Loucy (cell line): ENCODE measurements at regions not wholly inside any gene's neighbourhood (a gene's known extent, or its start where the extent isn't known, plus 50 kb on each side); places are given as distances from the start of the nearest gene placed in this dataset.

Experiments
- H2AFZ ChIP-seq: fragments of 200-600 bp; sonication (generic); 2 replicates; pipeline ENCODE4 v1.6.0; 2016; ENCODE audit warnings: antibody characterized with exemption, mild to moderate bottlenecking, low read length, moderate library complexity
- H3F3A ChIP-seq: fragments of 200-600 bp; 2 replicates; pipeline ENCODE4 v1.6.0; 2016; ENCODE audit warnings: antibody characterized with exemption, low read depth, mild to moderate bottlenecking
- H3K27me3 ChIP-seq: fragments of 200-600 bp; sonication (generic); 2 replicates; pipeline ENCODE4 v1.6.1; 2014; ENCODE audit warnings: low read length, mild to moderate bottlenecking; ENCODE audit not compliant: insufficient read depth, poor library complexity, severe bottlenecking
- H3K36me3 ChIP-seq: fragments of 200-600 bp; sonication (generic); 2 replicates; pipeline ENCODE4 v1.6.1; 2016; ENCODE audit warnings: low read length; ENCODE audit not compliant: insufficient read depth
- H3K4me1 ChIP-seq: fragments of 200-600 bp; sonication (generic); 2 replicates; pipeline ENCODE4 v1.5.1; 2014; ENCODE audit warnings: low read length, mild to moderate bottlenecking; ENCODE audit not compliant: insufficient read depth, poor library complexity, severe bottlenecking
- H3K4me2 ChIP-seq: fragments of 200-600 bp; sonication (generic); 2 replicates; pipeline ENCODE4 v1.6.0; 2014; ENCODE audit warnings: antibody characterized with exemption, low read length, low read depth, mild to moderate bottlenecking; ENCODE audit not compliant: poor library complexity, severe bottlenecking
- H3K4me3 ChIP-seq: fragments of 200-600 bp; sonication (generic); 2 replicates; pipeline ENCODE4 v1.5.1; 2014; ENCODE audit warnings: low read length, mild to moderate bottlenecking, mixed read lengths; ENCODE audit not compliant: poor library complexity, severe bottlenecking
- H3K79me2 ChIP-seq: fragments of 200-600 bp; sonication (generic); 2 replicates; pipeline ENCODE4 v1.6.1; 2014; ENCODE audit warnings: low read length; ENCODE audit not compliant: insufficient read depth
- H3K9ac ChIP-seq: fragments of 200-600 bp; sonication (generic); 2 replicates; pipeline ENCODE4 v1.6.0; 2014; ENCODE audit warnings: mild to moderate bottlenecking, low read depth, low read length, moderate library complexity; ENCODE audit not compliant: poor library complexity, severe bottlenecking
- H3K9me2 ChIP-seq: fragments of 200-600 bp; sonication (generic); replicated peaks from 2 replicates; pipeline ENCODE4 v1.6.1; 2016; ENCODE audit warnings: low read depth, low read length, mixed read lengths
- H3K9me3 ChIP-seq: fragments of 200-600 bp; sonication (generic); 2 replicates; pipeline ENCODE4 v1.6.1; 2014; ENCODE audit warnings: mild to moderate bottlenecking, antibody characterized with exemption, low read length, low read depth; ENCODE audit not compliant: insufficient read depth
- H4K20me1 ChIP-seq: fragments of 200-600 bp; sonication (generic); 2 replicates; pipeline ENCODE4 v1.6.0; 2014; ENCODE audit warnings: antibody characterized with exemption, low read length, mild to moderate bottlenecking; ENCODE audit not compliant: insufficient read depth, poor library complexity, severe bottlenecking
- CTCF ChIP-seq: fragments of 200-600 bp; sonication (generic); conservative IDR thresholded peaks from 2 replicates; pipeline ENCODE4 v1.5.1; 2014; ENCODE audit warnings: mild to moderate bottlenecking, antibody characterized with exemption, low read length
- EZH2phosphoT487 ChIP-seq: fragments of 200-600 bp; IDR thresholded peaks from 2 replicates; pipeline ENCODE4 v1.6.1; 2018; ENCODE audit warnings: antibody characterized with exemption, mild to moderate bottlenecking, moderate library complexity, borderline replicate concordance

GRCh38 chr6:156387472-156387871 lies 389.7 kb upstream of the ARID1B start:
- Histone ChIP-seq H3K4me2 (no peak overlapping the region), H3K4me3 (no peak overlapping the region), H3K4me1 (peaks cover 17% of the 10 kb centered on the region), H3K9me3 (no peaks in the 10 kb centered on the region), H4K20me1 (no peaks in the 10 kb centered on the region), H2AFZ (no peak overlapping the region), H3K9ac (no peak overlapping the region), H3K9me2 (no peaks in the 10 kb centered on the region), H3K79me2 (no peaks in the 10 kb centered on the region), H3F3A (no peaks in the 10 kb centered on the region), H3K36me3 (no peaks in the 10 kb centered on the region), H3K27me3 (no peaks in the 10 kb centered on the region)
- TF ChIP-seq CTCF (no peak), EZH2phosphoT487 (no peak)

- no peak overlapping the region for H2AFZ ChIP-seq
- no peaks in the 10 kb centered on the region for H3K9me3 ChIP-seq
- no peaks in the 10 kb centered on the region for H3K36me3 ChIP-seq
- H3K4me2 ChIP-seq = no peak overlapping the region
- H3K4me1 ChIP-seq = no peaks in the 10 kb centered on the region
- H3K9ac ChIP-seq = no peak overlapping the region
- no peak overlapping the region for H3K4me3 ChIP-seq
- TF ChIP-seq CTCF = no peak
- TF ChIP-seq EZH2phosphoT487 = no peak
- no peaks in the 10 kb centered on the region for H3K27me3 ChIP-seq
- no peaks in the 10 kb centered on the region for H3K9me2 ChIP-seq
- H3K79me2 ChIP-seq = no peaks in the 10 kb centered on the region
- no peaks in the 10 kb centered on the region for H4K20me1 ChIP-seq
- no peaks in the 10 kb centered on the region for H3F3A ChIP-seq
Observed at GRCh38 chr6:156383059-156383458, 394.1 kb upstream of the ARID1B start.

- Histone ChIP-seq H2AFZ (no peak overlapping the region), H4K20me1 (no peaks in the 10 kb centered on the region), H3K79me2 (no peaks in the 10 kb centered on the region), H3K4me2 (no peak overlapping the region), H3K9me2 (no peaks in the 10 kb centered on the region), H3F3A (no peaks in the 10 kb centered on the region), H3K36me3 (no peaks in the 10 kb centered on the region), H3K4me3 (no peak overlapping the region), H3K9ac (no peak overlapping the region), H3K9me3 (no peaks in the 10 kb centered on the region), H3K27me3 (no peaks in the 10 kb centered on the region), H3K4me1 (no peaks in the 10 kb centered on the region)
- no peak for TF ChIP-seq CTCF
- TF ChIP-seq EZH2phosphoT487 = no peak
Observed at GRCh38 chr6:156379392-156380289, 397.5 kb upstream of the ARID1B start.
